SK-N-SH treated with all-trans-retinoic acid at 6 μM for 48 hours (cell line): ENCODE measurements at regions not wholly inside any gene's neighbourhood (a gene's known extent, or its start where the extent isn't known, plus 50 kb on each side); places are given as distances from the start of the nearest gene placed in this dataset.

ENCODE experiments used
- ATAC-seq: fragments of 200-7000 bp; cut with Tn5 transposase; 3 replicates; pipeline ENCODE4 v1.9.1; 2020; ENCODE audit warnings: mild to moderate bottlenecking, moderate library complexity
- ARNTL ChIP-seq: fragments of 450-650 bp; formaldehyde crosslinking; IDR thresholded peaks from 2 replicates; pipeline ENCODE4 v1.5.0; 2020; ENCODE audit warnings: low read depth, mild to moderate bottlenecking, moderate library complexity, borderline replicate concordance
- BACH2 ChIP-seq: fragments of 250-450 bp; sonication (Bioruptor Pico); IDR thresholded peaks from 2 replicates; pipeline ENCODE4 v1.9.0; 2021; ENCODE audit warnings: mild to moderate bottlenecking, borderline replicate concordance
- CSDC2 ChIP-seq: fragments of 250-450 bp; sonication (Bioruptor Pico); IDR thresholded peaks from 2 replicates; pipeline ENCODE4 v1.5.0; 2020; ENCODE audit warnings: mild to moderate bottlenecking, moderate library complexity
- CSRNP3 ChIP-seq: fragments of 250-450 bp; sonication (Bioruptor Pico); IDR thresholded peaks from 2 replicates; pipeline ENCODE4 v1.5.1; 2021; ENCODE audit warnings: mild to moderate bottlenecking, moderate library complexity
- ESRRG ChIP-seq: fragments of 250-450 bp; sonication (Bioruptor Pico); IDR thresholded peaks from 2 replicates; pipeline ENCODE4 v1.6.1; 2021; ENCODE audit warnings: mild to moderate bottlenecking
- GLIS3 ChIP-seq: fragments of 250-450 bp; sonication (Bioruptor Pico); IDR thresholded peaks from 2 replicates; pipeline ENCODE4 v1.5.0; 2020; ENCODE audit warnings: mild to moderate bottlenecking, moderate library complexity
- ISL1 ChIP-seq: fragments of 250-450 bp; sonication (Bioruptor Pico); IDR thresholded peaks from 2 replicates; pipeline ENCODE4 v2.1.2; 2022; ENCODE audit warnings: mild to moderate bottlenecking, moderate library complexity
- OSR1 ChIP-seq: fragments of 250-450 bp; sonication (Bioruptor Pico); IDR thresholded peaks from 2 replicates; pipeline ENCODE4 v1.8.0; 2022; ENCODE audit warnings: moderate library complexity, mild to moderate bottlenecking, inconsistent platforms
- POU6F1 ChIP-seq: fragments of 250-450 bp; sonication (Bioruptor Pico); IDR thresholded peaks from 2 replicates; pipeline ENCODE4 v1.8.0; 2021; ENCODE audit warnings: low read depth, mild to moderate bottlenecking, moderate library complexity, borderline replicate concordance
- PPARA ChIP-seq: fragments of 250-450 bp; sonication (Bioruptor Pico); IDR thresholded peaks from 2 replicates; pipeline ENCODE4 v1.5.0; 2020; ENCODE audit warnings: mild to moderate bottlenecking, borderline replicate concordance
- RARB ChIP-seq: fragments of 250-450 bp; sonication (Bioruptor Pico); IDR thresholded peaks from 2 replicates; pipeline ENCODE4 v1.8.0; 2021; ENCODE audit warnings: mild to moderate bottlenecking, moderate library complexity
- SNAI2 ChIP-seq: fragments of 250-450 bp; sonication (Bioruptor Pico); IDR thresholded peaks from 2 replicates; pipeline ENCODE4 v1.5.0; 2020; ENCODE audit warnings: mild to moderate bottlenecking, moderate library complexity
- TCF4 ChIP-seq: fragments of 250-450 bp; sonication (Bioruptor Pico); IDR thresholded peaks from 2 replicates; pipeline ENCODE4 v1.8.0; 2021; ENCODE audit warnings: mild to moderate bottlenecking, moderate library complexity, borderline replicate concordance
- TOX ChIP-seq: fragments of 250-450 bp; sonication (Bioruptor Pico); IDR thresholded peaks from 2 replicates; pipeline ENCODE4 v1.8.0; 2021; ENCODE audit warnings: mild to moderate bottlenecking, moderate library complexity, borderline replicate concordance
- TSHZ2 ChIP-seq: fragments of 250-450 bp; sonication (Bioruptor Pico); IDR thresholded peaks from 2 replicates; pipeline ENCODE4 v1.5.0; 2020; ENCODE audit warnings: mild to moderate bottlenecking, moderate library complexity
- ZC3H10 ChIP-seq: fragments of 250-450 bp; sonication (Bioruptor Pico); IDR thresholded peaks from 2 replicates; pipeline ENCODE4 v1.5.1; 2021; ENCODE audit warnings: mild to moderate bottlenecking, moderate library complexity
- ZFP3 ChIP-seq: fragments of 250-450 bp; sonication (Bioruptor Pico); IDR thresholded peaks from 2 replicates; pipeline ENCODE4 v1.5.0; 2020; ENCODE audit warnings: mild to moderate bottlenecking, moderate library complexity
- ZFP30 ChIP-seq: fragments of 450-650 bp; formaldehyde crosslinking; IDR thresholded peaks from 2 replicates; pipeline ENCODE4 v1.5.0; 2022; ENCODE audit warnings: mild to moderate bottlenecking, moderate library complexity
- ZNF565 ChIP-seq: fragments of 450-650 bp; formaldehyde crosslinking; conservative IDR thresholded peaks from 2 replicates; pipeline ENCODE4 v1.5.0; 2020; ENCODE audit warnings: low read depth, mild to moderate bottlenecking, moderate library complexity
- ZNF70 ChIP-seq: fragments of 450-650 bp; formaldehyde crosslinking; IDR thresholded peaks from 2 replicates; pipeline ENCODE4 v1.5.0; 2020; ENCODE audit warnings: mild to moderate bottlenecking, moderate library complexity
- ZNF8 ChIP-seq: fragments of 450-650 bp; formaldehyde crosslinking; IDR thresholded peaks from 2 replicates; pipeline ENCODE4 v1.5.0; 2020; ENCODE audit warnings: mild to moderate bottlenecking, moderate library complexity

- no peak for ATAC-seq
- TF ChIP-seq ESRRG (CRISPR knock-in tag) (no peak), CSRNP3 (CRISPR knock-in tag) (no peak), ISL1 (no peak), ZFP3 (CRISPR knock-in tag) (no peak), ARNTL (CRISPR knock-in tag) (no peak), ZNF70 (CRISPR knock-in tag) (no peak), OSR1 (CRISPR knock-in tag) (no peak), CSDC2 (CRISPR knock-in tag) (no peak), ZNF565 (CRISPR knock-in tag) (no peak), ZFP30 (CRISPR knock-in tag) (no peak), RARB (CRISPR knock-in tag) (no peak), BACH2 (CRISPR knock-in tag) (no peak), SNAI2 (CRISPR knock-in tag) (no peak), POU6F1 (no peak), ZNF8 (no peak), PPARA (CRISPR knock-in tag) (no peak), ZC3H10 (CRISPR knock-in tag) (no peak), TOX (no peak)
Observed at GRCh38 chr7:25996006-25996408, 156.0 kb upstream of the NFE2L3 start.

GRCh38 chr7:25998499-25998898 lies 153.5 kb upstream of the NFE2L3 start:
- ATAC-seq = no peak
- TF ChIP-seq ZNF8 (no peak), ISL1 (no peak), GLIS3 (no peak), OSR1 (CRISPR knock-in tag) (no peak), ZC3H10 (CRISPR knock-in tag) (no peak), TCF4 (CRISPR knock-in tag) (no peak), CSDC2 (CRISPR knock-in tag) (no peak), ZFP30 (CRISPR knock-in tag) (no peak), RARB (CRISPR knock-in tag) (no peak), SNAI2 (CRISPR knock-in tag) (no peak)

- TF ChIP-seq ZNF565 (CRISPR knock-in tag) (no peak), ESRRG (CRISPR knock-in tag) (no peak), ARNTL (CRISPR knock-in tag) (no peak), CSRNP3 (CRISPR knock-in tag) (no peak), TSHZ2 (CRISPR knock-in tag) (no peak), PPARA (CRISPR knock-in tag) (no peak), BACH2 (CRISPR knock-in tag) (no peak), SNAI2 (CRISPR knock-in tag) (no peak), CSDC2 (CRISPR knock-in tag) (no peak), ISL1 (no peak), TCF4 (CRISPR knock-in tag) (no peak), TOX (no peak), ZNF8 (no peak), GLIS3 (no peak), OSR1 (CRISPR knock-in tag) (no peak)
- no peak for ATAC-seq
Observed at GRCh38 chr7:26000841-26001240, 151.2 kb upstream of the NFE2L3 start.
